Midbrain (tissue), 1 donor: ENCODE measurements at regions not wholly inside any gene's neighbourhood (a gene's known extent, or its start where the extent isn't known, plus 50 kb on each side); places are given as distances from the start of the nearest gene placed in this dataset.

Experiments used
- DNase-seq: peaks from one replicate; lab custom pipeline; 2025; lab: John Stamatoyannopoulos, UW

GRCh38 chr1:58136387-58136786 lies 410.1 kb downstream of the OMA1 start:
- DNase-seq: no peak

- no peak for DNase-seq
Observed at GRCh38 chr1:58135821-58136321, 410.7 kb downstream of the OMA1 start.

GRCh38 chr1:58133562-58133961 lies 413.0 kb downstream of the OMA1 start:
- DNase-seq: no peak

- no peak for DNase-seq
Observed at GRCh38 chr1:58123051-58123450, 423.5 kb downstream of the OMA1 start.

GRCh38 chr1:58119971-58120370 lies 426.6 kb downstream of the OMA1 start:
- DNase-seq: no peak

GRCh38 chr1:58116284-58116683 lies 430.2 kb downstream of the OMA1 start:
- no peak for DNase-seq

GRCh38 chr1:58109646-58110200 lies 436.8 kb downstream of the OMA1 start:
- no peak for DNase-seq

- no peak for DNase-seq
Observed at GRCh38 chr1:58108783-58109182, 437.7 kb downstream of the OMA1 start.

GRCh38 chr1:58107943-58108342 lies 438.6 kb downstream of the OMA1 start:
- no peak for DNase-seq

- DNase-seq: no peak
Observed at GRCh38 chr1:58104960-58105359, 441.6 kb downstream of the OMA1 start.

- DNase-seq: no peak
Observed at GRCh38 chr1:58096714-58097113, 449.8 kb downstream of the OMA1 start.

GRCh38 chr1:58095183-58095582 lies 451.3 kb downstream of the OMA1 start:
- no peak for DNase-seq

- DNase-seq: no peak
Observed at GRCh38 chr1:58094221-58094620, 452.3 kb downstream of the OMA1 start.

- DNase-seq: no peak
Observed at GRCh38 chr1:58090640-58091039, 455.9 kb downstream of the OMA1 start.

- no peak for DNase-seq
Observed at GRCh38 chr1:58089898-58090534, 456.5 kb downstream of the OMA1 start.

GRCh38 chr1:58084266-58084665 lies 462.3 kb downstream of the OMA1 start:
- DNase-seq: no peak

- no peak for DNase-seq
Observed at GRCh38 chr1:58082596-58082995, 463.9 kb downstream of the OMA1 start.

GRCh38 chr1:58076258-58076657 lies 470.3 kb downstream of the OMA1 start:
- DNase-seq: no peak

- no peak for DNase-seq
Observed at GRCh38 chr1:58075188-58075578, 471.3 kb downstream of the OMA1 start.

- DNase-seq: no peak
Observed at GRCh38 chr1:58072450-58072849, 474.1 kb downstream of the OMA1 start.

- no peak for DNase-seq
Observed at GRCh38 chr1:58067082-58067481, 479.4 kb downstream of the OMA1 start.

- no peak for DNase-seq
Observed at GRCh38 chr1:58065520-58065919, 481.0 kb downstream of the OMA1 start.

GRCh38 chr1:58064166-58064565 lies 482.4 kb downstream of the OMA1 start:
- DNase-seq: no peak

- no peak for DNase-seq
Observed at GRCh38 chr1:58063095-58063494, 483.4 kb downstream of the OMA1 start.
